Pancreas (tissue), 10 donors: ENCODE measurements at regions not wholly inside any gene's neighbourhood (a gene's known extent, or its start where the extent isn't known, plus 50 kb on each side); places are given as distances from the start of the nearest gene placed in this dataset.

Experiments
- ATAC-seq, 4 donors: fragments of 200-7000 bp; cut with Tn5 transposase; one replicate each; pipeline versions ENCODE4 v1.8.0 to v1.9.1; 2020; ENCODE audit warnings: mild to moderate bottlenecking in 4 of 4, moderate library complexity in 4 of 4
- DNase-seq, 6 donors: peaks; one replicate each; pipeline ENCODE4 v3.0.0-alpha.2; 2020
- FAIRE-seq: peaks from 2 replicates; lab custom pipeline; 2012; peaks lifted over from hg19 to GRCh38; lab: Jason Lieb, UNC
- H3K27ac ChIP-seq, 4 donors: fragments of 200-600 bp; sonication (generic); 1 replicate in 3 of 4; 2 replicates in 1 of 4; pipeline versions ENCODE4 v1.5.0 to v1.8.0; 2020
- H3K27me3 ChIP-seq, 4 donors: fragments of 200-600 bp; one replicate each; pipeline ENCODE4 v1.8.0; 2021
- H3K36me3 ChIP-seq, 3 donors: fragments of 200-600 bp; sonication (generic) in 1 of 3; one replicate each; pipeline versions ENCODE4 v1.5.0 to v1.8.0; 2020 to 2021
- H3K4me1 ChIP-seq, 3 donors: fragments of 200-600 bp; one replicate each; pipeline ENCODE4 v1.8.0; 2021
- H3K4me3 ChIP-seq, 4 donors: fragments of 200-600 bp; sonication (generic) in 2 of 4; one replicate each; pipeline versions ENCODE4 v1.5.0 to v1.8.0; 2020 to 2021
- H3K9me3 ChIP-seq, 4 donors: fragments of 200-600 bp; one replicate each; pipeline ENCODE4 v1.8.0; 2021
- WGBS, 2 donors: extraction: QIAGEN DNeasy Blood & Tissue Kit; methylation state at CpG; one replicate each; pipeline ENCODE4 v1.1.7; 2013; 5-methylcytosine and 5-hydroxymethylcytosine counted together
- intact Hi-C, 3 donors: fragments of 100-400 bp; cut with DNase I; formaldehyde crosslinking; loops; one replicate each; pipeline versions ENCODE4 v1.11.1 to v1.14.2; 2022
- TF ChIP-seq, protein P1 (sequence below), 4 donors: fragments of 200-600 bp; sonication (generic) in 3 of 4; IDR thresholded peaks; one replicate each; pipeline versions ENCODE4 v1.5.0 to v1.8.0; 2021; ENCODE audit warnings: antibody characterized with exemption in 4 of 4
- donor health status: healthy with polysubstance abuse.
- donor health status: DM: no; HTN: no; CAD: no; lungs with moderate emphysema.
- donor health status: DM: no; HTN: no; CAD: no.
- donor health status: control.
- donor health status: control.
- donor health status: Bipolar disorder and iron deficiency.
- donor health status: DM: yes; HTN: yes; CAD: no.
- donor health status: DM: no; HTN: no; CAD: no.
- donor health status: DM: no; HTN: no; CAD: no.
- donor health status: DM: yes; HTN: yes; CAD: no.

DNA sequence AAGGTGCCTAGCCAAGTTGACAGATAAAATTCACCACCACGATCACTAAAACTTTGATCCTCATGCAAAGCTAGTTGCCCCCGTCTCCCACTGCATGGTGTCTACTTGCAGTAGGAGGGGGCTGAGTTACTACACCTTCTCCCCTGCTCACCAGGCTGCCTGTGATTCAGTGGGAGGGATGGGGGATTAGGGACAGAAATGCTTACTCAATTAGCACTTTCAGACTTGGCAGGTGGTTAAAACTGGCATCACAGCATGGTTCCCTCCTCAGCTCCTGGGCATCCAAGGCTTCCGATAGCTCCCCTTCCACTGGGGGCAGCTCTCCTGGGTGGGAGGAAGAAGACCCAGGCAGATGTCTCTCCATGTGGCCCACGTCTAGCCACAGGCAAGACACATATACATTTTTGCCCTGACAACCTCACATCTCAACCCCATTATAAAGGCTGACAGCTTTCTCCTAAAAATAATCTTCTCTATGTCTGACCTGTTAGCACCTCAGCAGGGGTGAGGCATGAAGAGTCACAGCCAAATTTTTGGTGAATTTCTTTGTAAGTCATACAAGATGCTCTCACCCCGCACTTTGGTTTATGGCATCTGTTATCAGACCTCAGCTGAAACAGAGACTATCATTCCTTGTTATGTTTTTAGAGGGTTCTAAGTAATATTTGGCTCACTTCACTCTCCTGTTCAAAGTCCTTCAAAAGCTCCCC, 369.0 kb downstream of the SV2B start:
- Histone ChIP-seq H3K4me3 (no peak overlapping the region), H3K9me3 (no peaks in the 10 kb centered on the region), H3K4me1 (no peaks in the 10 kb centered on the region), H3K36me3 (no peaks in the 10 kb centered on the region), H3K27ac (no peak overlapping the region), H3K27me3 (no peaks in the 10 kb centered on the region)
- TF ChIP-seq, protein P1, sequence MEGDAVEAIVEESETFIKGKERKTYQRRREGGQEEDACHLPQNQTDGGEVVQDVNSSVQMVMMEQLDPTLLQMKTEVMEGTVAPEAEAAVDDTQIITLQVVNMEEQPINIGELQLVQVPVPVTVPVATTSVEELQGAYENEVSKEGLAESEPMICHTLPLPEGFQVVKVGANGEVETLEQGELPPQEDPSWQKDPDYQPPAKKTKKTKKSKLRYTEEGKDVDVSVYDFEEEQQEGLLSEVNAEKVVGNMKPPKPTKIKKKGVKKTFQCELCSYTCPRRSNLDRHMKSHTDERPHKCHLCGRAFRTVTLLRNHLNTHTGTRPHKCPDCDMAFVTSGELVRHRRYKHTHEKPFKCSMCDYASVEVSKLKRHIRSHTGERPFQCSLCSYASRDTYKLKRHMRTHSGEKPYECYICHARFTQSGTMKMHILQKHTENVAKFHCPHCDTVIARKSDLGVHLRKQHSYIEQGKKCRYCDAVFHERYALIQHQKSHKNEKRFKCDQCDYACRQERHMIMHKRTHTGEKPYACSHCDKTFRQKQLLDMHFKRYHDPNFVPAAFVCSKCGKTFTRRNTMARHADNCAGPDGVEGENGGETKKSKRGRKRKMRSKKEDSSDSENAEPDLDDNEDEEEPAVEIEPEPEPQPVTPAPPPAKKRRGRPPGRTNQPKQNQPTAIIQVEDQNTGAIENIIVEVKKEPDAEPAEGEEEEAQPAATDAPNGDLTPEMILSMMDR (IDR thresholded peaks at IDR 0.05): no peak
- no peak for ATAC-seq
- WGBS, 2 donors: 81 to 85% methylated on average over 5 of the region's 5 CpGs
- FAIRE-seq: no peak
- no peak for DNase-seq
- intact Hi-C loops: no loop called here

DNA sequence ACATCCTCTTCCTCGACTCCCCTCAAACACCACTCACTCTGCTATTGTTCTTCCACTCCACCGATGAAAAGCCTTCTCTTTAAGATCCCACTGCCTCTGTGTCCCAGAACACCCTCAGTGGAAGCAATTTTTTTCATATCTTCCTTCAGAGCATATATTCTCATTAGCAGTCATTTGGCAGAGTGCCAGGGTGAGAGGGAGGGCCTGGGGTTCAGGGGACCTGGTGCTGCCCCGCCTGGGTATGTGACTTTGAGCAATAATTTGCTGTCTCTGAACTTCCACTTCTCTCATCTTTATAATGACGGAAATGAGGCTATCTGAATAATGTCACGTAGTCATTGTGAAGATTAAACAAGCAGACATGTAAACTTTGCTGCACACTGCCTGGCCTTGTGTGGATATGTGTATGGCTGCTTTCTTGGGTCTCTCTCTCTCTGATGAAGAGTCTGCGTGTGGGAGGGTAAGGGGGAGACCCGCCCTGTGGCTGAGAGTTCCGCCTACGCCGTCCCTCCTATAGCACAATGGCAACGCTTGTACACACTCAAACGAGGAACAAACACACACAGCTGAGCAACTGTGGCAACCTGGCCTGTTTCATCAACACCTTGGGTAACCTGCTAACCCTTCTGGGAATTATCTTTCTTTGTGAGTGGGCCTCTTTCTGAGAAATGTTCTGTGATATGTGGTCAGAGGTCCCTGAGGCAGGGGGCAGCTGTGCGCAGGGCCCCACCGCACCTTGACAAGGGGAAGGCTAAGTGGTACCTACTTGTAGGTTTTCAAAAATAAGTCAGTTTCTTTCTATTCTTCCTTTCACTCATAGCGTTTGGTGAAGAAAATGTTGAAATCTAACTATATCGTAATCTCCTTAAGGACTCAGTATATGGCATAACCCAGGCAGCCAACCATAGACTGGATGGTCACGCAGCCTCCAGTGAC, 369.8 kb downstream of the SV2B start:
- DNase-seq: no peak

DNA sequence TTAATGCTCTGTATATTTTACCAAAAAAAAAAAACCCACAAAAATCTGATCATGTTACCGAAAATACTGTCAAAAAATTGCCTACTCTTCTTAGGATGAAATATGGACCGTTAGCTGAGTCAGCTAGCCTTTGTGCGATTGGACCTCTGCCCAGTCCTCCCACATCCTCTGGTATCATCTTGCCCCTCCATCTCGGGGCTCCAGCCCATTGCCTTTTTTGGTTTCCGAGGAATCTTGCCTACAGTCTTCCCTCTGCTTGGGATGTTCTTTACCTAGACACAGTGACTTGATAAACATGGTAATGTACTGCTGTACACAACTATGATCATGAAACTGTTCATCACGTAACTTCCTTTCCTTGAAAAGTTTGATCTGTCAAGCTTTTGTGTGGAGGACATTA, 371.4 kb downstream of the SV2B start:
- intact Hi-C loops: no loop called here
- H3K36me3 ChIP-seq: no peaks in the 10 kb centered on the region
- TF ChIP-seq, protein P1 (IDR thresholded peaks at IDR 0.05): no peak
- ATAC-seq (no peak), DNase-seq (no peak), FAIRE-seq (no peak)
- 52 to 79% methylated on average over 6 of the region's 6 CpGs for WGBS, 2 donors
- no peak overlapping the region for H3K27ac ChIP-seq
- H3K9me3 ChIP-seq: no peaks in the 10 kb centered on the region
- no peaks in the 10 kb centered on the region for H3K27me3 ChIP-seq
- H3K4me3 ChIP-seq: no peak overlapping the region
- H3K4me1 ChIP-seq: no peaks in the 10 kb centered on the region

More for the DNA sequence above, 369.8 kb downstream of the SV2B start:
- H3K4me1 ChIP-seq: no peaks in the 10 kb centered on the region
- no peaks in the 10 kb centered on the region for H3K9me3 ChIP-seq
- H3K4me3 ChIP-seq: no peak overlapping the region
- ATAC-seq: peak in 2 of 4 donors; percentile 20 to 37
- intact Hi-C loops: no loop called here
- no peak for FAIRE-seq
- 69 to 87% methylated on average over 17 of the region's 17 CpGs for WGBS, 2 donors
- no peak overlapping the region for H3K27ac ChIP-seq
- TF ChIP-seq, protein P1 (IDR thresholded peaks at IDR 0.05): no peak
- H3K27me3 ChIP-seq: no peaks in the 10 kb centered on the region
- H3K36me3 ChIP-seq: no peaks in the 10 kb centered on the region

DNA sequence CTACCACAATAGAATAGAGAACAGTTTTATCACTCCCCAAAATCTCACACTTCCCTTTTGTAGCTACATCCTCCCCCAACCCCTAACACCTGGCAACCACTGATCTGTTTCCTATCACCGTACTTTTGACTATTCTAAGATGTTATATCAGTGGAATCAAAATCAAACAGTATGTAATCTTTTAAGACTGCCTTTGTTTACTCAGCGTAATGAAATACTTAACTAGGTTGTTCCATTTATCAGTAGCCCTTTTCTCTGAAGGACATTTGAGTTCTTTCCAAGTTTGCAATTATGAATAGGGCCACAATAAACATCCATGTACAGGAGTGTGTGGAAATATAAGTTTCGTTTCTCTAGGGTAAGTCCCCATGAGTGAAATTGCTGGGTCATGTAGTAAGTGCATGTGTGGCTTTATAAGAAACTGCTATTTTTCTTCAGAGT, 372.3 kb downstream of the SV2B start:
- Histone ChIP-seq H3K27me3 (no peaks in the 10 kb centered on the region), H3K4me3 (no peak overlapping the region), H3K27ac (no peak overlapping the region), H3K4me1 (no peaks in the 10 kb centered on the region), H3K9me3 (no peaks in the 10 kb centered on the region), H3K36me3 (no peaks in the 10 kb centered on the region)
- ATAC-seq (peak; percentile 40 to 85 (median 76)), DNase-seq (no peak), FAIRE-seq (no peak)
- intact Hi-C loops: no loop called here
- WGBS, 2 donors: 6 to 7% methylated on average over 3 of the region's 3 CpGs
- TF ChIP-seq, protein P1 (IDR thresholded peaks at IDR 0.05): no peak
